ENCODE measurements at regions not wholly inside any gene's neighbourhood (a gene's known extent, or its start where the extent isn't known, plus 50 kb on each side); places are given as distances from the start of the nearest gene placed in this dataset.

GRCh38 chr12:85600841-85601240 lies 235.4 kb downstream of the RASSF9 start:
- no peaks in the 10 kb centered on the region for H3K36me3 ChIP-seq (replicated peaks in 1 of 2; ENCODE audit: control insufficient read depth in 1 of 2, insufficient read depth in 2 of 2, low read length in 1 of 2)
- no peak overlapping the region for H3K27ac ChIP-seq (ENCODE audit: low read depth in 2 of 2, low read length in 1 of 2)
- TF ChIP-seq USF1 (IDR thresholded peaks at IDR 0.05; ENCODE audit: borderline replicate concordance, low read depth) (no peak), TCF12 (IDR thresholded peaks at IDR 0.05) (no peak), PBX3 (IDR thresholded peaks at IDR 0.05) (no peak), TAF1 (IDR thresholded peaks at IDR 0.05; ENCODE audit: borderline replicate concordance, low read depth, low read length) (no peak), FOXM1 (IDR thresholded peaks at IDR 0.05; ENCODE audit: low read depth) (no peak), EP300 (IDR thresholded peaks at IDR 0.05; ENCODE audit: borderline replicate concordance in 1 of 2, low read depth in 1 of 2, low read length in 1 of 2) (no peak), MEF2A (IDR thresholded peaks at IDR 0.05; ENCODE audit: borderline replicate concordance, low read depth) (no peak), FOSL2 (IDR thresholded peaks at IDR 0.05; ENCODE audit: borderline replicate concordance, low read depth) (no peak), JUND (IDR thresholded peaks at IDR 0.05) (no peak), TEAD4 (IDR thresholded peaks at IDR 0.05; ENCODE audit: borderline replicate concordance, insufficient read depth) (no peak), NFIC (IDR thresholded peaks at IDR 0.05; ENCODE audit: borderline replicate concordance) (no peak), RCOR1 (IDR thresholded peaks at IDR 0.05; ENCODE audit: low read length) (no peak), GABPA (IDR thresholded peaks at IDR 0.05; ENCODE audit: low read depth) (no peak), RAD21 (IDR thresholded peaks at IDR 0.05; ENCODE audit: low read length) (no peak), POLR2AphosphoS5 (IDR thresholded peaks at IDR 0.05; ENCODE audit: low read depth, low read length) (no peak), MXI1 (IDR thresholded peaks at IDR 0.05; ENCODE audit: low read depth, low read length) (no peak), GATA2 (CRISPR knock-in tag; IDR thresholded peaks at IDR 0.05) (no peak)
- TF ChIP-seq, protein P1, sequence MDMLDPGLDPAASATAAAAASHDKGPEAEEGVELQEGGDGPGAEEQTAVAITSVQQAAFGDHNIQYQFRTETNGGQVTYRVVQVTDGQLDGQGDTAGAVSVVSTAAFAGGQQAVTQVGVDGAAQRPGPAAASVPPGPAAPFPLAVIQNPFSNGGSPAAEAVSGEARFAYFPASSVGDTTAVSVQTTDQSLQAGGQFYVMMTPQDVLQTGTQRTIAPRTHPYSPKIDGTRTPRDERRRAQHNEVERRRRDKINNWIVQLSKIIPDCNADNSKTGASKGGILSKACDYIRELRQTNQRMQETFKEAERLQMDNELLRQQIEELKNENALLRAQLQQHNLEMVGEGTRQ (IDR thresholded peaks at IDR 0.05; ENCODE audit: borderline replicate concordance, low read depth, low read length), result no peak
- TF ChIP-seq, protein P2, sequence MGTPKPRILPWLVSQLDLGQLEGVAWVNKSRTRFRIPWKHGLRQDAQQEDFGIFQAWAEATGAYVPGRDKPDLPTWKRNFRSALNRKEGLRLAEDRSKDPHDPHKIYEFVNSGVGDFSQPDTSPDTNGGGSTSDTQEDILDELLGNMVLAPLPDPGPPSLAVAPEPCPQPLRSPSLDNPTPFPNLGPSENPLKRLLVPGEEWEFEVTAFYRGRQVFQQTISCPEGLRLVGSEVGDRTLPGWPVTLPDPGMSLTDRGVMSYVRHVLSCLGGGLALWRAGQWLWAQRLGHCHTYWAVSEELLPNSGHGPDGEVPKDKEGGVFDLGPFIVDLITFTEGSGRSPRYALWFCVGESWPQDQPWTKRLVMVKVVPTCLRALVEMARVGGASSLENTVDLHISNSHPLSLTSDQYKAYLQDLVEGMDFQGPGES (IDR thresholded peaks at IDR 0.05; ENCODE audit: low read depth, low read length), result no peak
- H3K9me2 ChIP-seq, result no peaks in the 10 kb centered on the region
- no peaks in the 10 kb centered on the region for H3K27me3 ChIP-seq (ENCODE audit: insufficient read depth)
- H3K4me1 ChIP-seq (ENCODE audit: control insufficient read depth in 1 of 2, insufficient read depth in 2 of 2, low read depth in 1 of 2, low read length in 1 of 2), result no peaks in the 10 kb centered on the region
- H3F3A ChIP-seq (replicated peaks; ENCODE audit: insufficient read depth), result no peaks in the 10 kb centered on the region
- no peaks in the 10 kb centered on the region for H3K9me3 ChIP-seq
- no peak overlapping the region for H2AFZ ChIP-seq (ENCODE audit: low read depth)
- no peaks in the 10 kb centered on the region for H3K79me2 ChIP-seq (ENCODE audit: insufficient read depth)
- ChIA-PET POLR2A (no interaction called here), CTCF (no interaction called here)
- H3K4me2 ChIP-seq, result no peak overlapping the region
- H3K4me3 ChIP-seq (ENCODE audit: low read depth in 2 of 2, low read length in 1 of 2), result no peak overlapping the region
- H4K20me1 ChIP-seq (ENCODE audit: insufficient read depth), result no peaks in the 10 kb centered on the region
- DNase-seq, result no peak
- H3K9ac ChIP-seq, result no peak overlapping the region
- WGBS (ENCODE audit: low lambda C conversion rate), result 52% methylated on average over 2 of the region's 2 CpGs
